ENCODE measurements at regions not wholly inside any gene's neighbourhood (a gene's known extent, or its start where the extent isn't known, plus 50 kb on each side); places are given as distances from the start of the nearest gene placed in this dataset.

DNA sequence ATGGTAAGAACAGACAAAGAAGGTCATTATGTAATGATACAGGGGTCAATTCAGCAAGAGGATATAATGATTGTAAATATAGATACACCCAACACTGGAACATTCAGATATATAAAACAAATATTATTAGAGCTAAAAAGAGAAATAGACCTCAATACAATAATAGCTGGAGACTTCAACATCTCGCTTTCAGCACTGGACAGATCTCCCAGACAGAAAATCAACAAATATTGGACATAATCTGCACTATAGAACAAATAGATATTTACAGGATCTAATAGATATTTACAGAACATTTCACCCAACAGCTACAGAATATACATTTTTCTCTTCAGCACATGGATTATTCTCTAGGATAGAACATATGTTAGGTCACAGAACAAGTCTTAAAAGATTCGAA lies 190.6 kb upstream of the RFX3 start:
- no peak for ATAC-seq
- intact Hi-C loops (cut with DNase I), result no loop called here
- WGBS, 2 donors, result 67 to 83% methylated on average over 2 of the region's 2 CpGs

DNA sequence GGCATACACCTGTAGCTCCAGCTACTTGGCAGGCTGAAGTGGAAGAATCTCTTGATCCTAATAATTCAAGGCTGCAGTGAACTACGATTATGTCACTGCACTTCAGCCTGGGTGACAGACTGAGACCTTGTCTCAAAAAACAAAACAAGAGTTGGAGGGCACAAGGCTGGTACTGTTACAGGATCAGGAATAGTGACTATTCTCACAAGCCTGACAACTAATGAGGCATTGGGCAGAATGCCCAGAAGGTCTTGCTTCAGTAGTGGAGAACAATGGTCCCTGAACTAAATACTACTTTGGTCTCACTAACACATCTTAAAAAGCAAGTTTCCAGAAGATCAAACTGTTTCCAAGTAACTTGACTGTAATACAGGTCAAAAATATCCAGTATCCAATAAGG lies 182.9 kb upstream of the RFX3 start:
- WGBS, 2 donors, result 0 to 19% methylated on average over 1 of the region's 1 CpG
- Histone ChIP-seq H3K9me3 (no peaks in the 10 kb centered on the region), H3K4me1 (no peaks in the 10 kb centered on the region), H3K4me3 (no peak overlapping the region), H3K27me3 (no peaks in the 10 kb centered on the region), H3K27ac (no peak overlapping the region), H3K36me3 (replicated peaks in 1 of 2; ENCODE audit: insufficient read depth in 1 of 2, low read depth in 2 of 2) (no peaks in the 10 kb centered on the region)
- ATAC-seq (peak; percentile 40), DNase-seq (peak; percentile 13 to 52 (median 38))
- intact Hi-C loops (cut with DNase I), result no loop called here
- no peak for TF ChIP-seq POLR2A (IDR thresholded peaks at IDR 0.05)
- TF ChIP-seq, protein P1, sequence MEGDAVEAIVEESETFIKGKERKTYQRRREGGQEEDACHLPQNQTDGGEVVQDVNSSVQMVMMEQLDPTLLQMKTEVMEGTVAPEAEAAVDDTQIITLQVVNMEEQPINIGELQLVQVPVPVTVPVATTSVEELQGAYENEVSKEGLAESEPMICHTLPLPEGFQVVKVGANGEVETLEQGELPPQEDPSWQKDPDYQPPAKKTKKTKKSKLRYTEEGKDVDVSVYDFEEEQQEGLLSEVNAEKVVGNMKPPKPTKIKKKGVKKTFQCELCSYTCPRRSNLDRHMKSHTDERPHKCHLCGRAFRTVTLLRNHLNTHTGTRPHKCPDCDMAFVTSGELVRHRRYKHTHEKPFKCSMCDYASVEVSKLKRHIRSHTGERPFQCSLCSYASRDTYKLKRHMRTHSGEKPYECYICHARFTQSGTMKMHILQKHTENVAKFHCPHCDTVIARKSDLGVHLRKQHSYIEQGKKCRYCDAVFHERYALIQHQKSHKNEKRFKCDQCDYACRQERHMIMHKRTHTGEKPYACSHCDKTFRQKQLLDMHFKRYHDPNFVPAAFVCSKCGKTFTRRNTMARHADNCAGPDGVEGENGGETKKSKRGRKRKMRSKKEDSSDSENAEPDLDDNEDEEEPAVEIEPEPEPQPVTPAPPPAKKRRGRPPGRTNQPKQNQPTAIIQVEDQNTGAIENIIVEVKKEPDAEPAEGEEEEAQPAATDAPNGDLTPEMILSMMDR (IDR thresholded peaks at IDR 0.05), result no peak

More for the DNA sequence above, 190.6 kb upstream of the RFX3 start:
- Histone ChIP-seq H3K27me3 (no peaks in the 10 kb centered on the region), H3K4me3 (no peak overlapping the region), H3K4me1 (no peaks in the 10 kb centered on the region), H3K36me3 (replicated peaks in 1 of 2; ENCODE audit: insufficient read depth in 1 of 2, low read depth in 2 of 2) (no peaks in the 10 kb centered on the region), H3K9me3 (no peaks in the 10 kb centered on the region), H3K27ac (no peak overlapping the region)
- DNase-seq, result no peak
- TF ChIP-seq, protein P1 (IDR thresholded peaks at IDR 0.05), result no peak
- TF ChIP-seq POLR2A (IDR thresholded peaks at IDR 0.05), result no peak

DNA sequence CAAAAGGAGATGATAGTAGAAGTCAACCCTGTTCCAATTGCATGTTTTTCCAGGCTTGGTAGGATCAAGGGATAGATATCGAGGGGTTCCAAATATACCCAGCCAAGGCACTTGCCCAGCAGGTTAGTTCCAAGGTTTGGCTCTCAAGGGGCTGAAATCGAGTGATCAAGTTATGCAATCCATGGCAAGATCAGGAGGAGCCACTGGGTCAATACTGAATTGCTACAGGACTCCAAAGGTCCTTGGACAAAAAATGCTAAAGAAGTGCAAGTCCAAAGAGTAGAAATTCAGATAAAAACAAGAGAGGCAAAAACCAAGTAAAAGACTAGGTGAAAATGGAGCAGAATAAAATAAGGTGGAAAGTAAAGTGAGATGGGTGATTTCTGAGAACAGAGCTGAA lies 179.1 kb upstream of the RFX3 start:
- no peaks in the 10 kb centered on the region for H3K27me3 ChIP-seq
- DNase-seq, result no peak
- intact Hi-C loops (cut with DNase I), result no loop called here
- no peak overlapping the region for H3K27ac ChIP-seq
- no peaks in the 10 kb centered on the region for H3K4me1 ChIP-seq
- H3K4me3 ChIP-seq, result no peak overlapping the region
- H3K9me3 ChIP-seq, result no peaks in the 10 kb centered on the region
- 55 to 75% methylated on average over 2 of the region's 2 CpGs for WGBS, 2 donors
- TF ChIP-seq, protein P1 (IDR thresholded peaks at IDR 0.05), result no peak
- TF ChIP-seq POLR2A (IDR thresholded peaks at IDR 0.05), result no peak
- H3K36me3 ChIP-seq (replicated peaks in 1 of 2; ENCODE audit: insufficient read depth in 1 of 2, low read depth in 2 of 2), result no peaks in the 10 kb centered on the region
- no peak for ATAC-seq

GRCh38 chr9:3700772-3701171 lies 175.0 kb upstream of the RFX3 start:
- H3K4me3 ChIP-seq, result no peak overlapping the region
- TF ChIP-seq POLR2A (IDR thresholded peaks at IDR 0.05), result no peak
- H3K9me3 ChIP-seq, result no peaks in the 10 kb centered on the region
- ATAC-seq, result no peak
- H3K36me3 ChIP-seq (replicated peaks in 1 of 2; ENCODE audit: insufficient read depth in 1 of 2, low read depth in 2 of 2), result no peaks in the 10 kb centered on the region
- no peaks in the 10 kb centered on the region for H3K27me3 ChIP-seq
- DNase-seq, result no peak
- no peak overlapping the region for H3K27ac ChIP-seq
- intact Hi-C loops (cut with DNase I), result no loop called here
- H3K4me1 ChIP-seq, result no peaks in the 10 kb centered on the region
- WGBS, 2 donors, result 55 to 60% methylated on average over 2 of the region's 2 CpGs

- Histone ChIP-seq H3K4me3 (no peak overlapping the region), H3K36me3 (replicated peaks in 1 of 2; ENCODE audit: insufficient read depth in 1 of 2, low read depth in 2 of 2) (no peaks in the 10 kb centered on the region), H3K9me3 (no peaks in the 10 kb centered on the region), H3K4me1 (no peaks in the 10 kb centered on the region), H3K27ac (no peak overlapping the region), H3K27me3 (no peaks in the 10 kb centered on the region)
- TF ChIP-seq, protein P1 (IDR thresholded peaks at IDR 0.05), result no peak
- no peak for TF ChIP-seq POLR2A (IDR thresholded peaks at IDR 0.05)
- intact Hi-C loops (cut with DNase I), result no loop called here
- ATAC-seq (no peak), DNase-seq (no peak)
- 28 to 32% methylated on average over 3 of the region's 3 CpGs for WGBS, 2 donors
These were observed 174.1 kb upstream of the RFX3 start for GRCh38 chr9:3699883-3700282.
